GM12878 (cell line): ENCODE measurements at regions not wholly inside any gene's neighbourhood (a gene's known extent, or its start where the extent isn't known, plus 50 kb on each side); places are given as distances from the start of the nearest gene placed in this dataset.

Experiments used
- CEBPB ChIP-seq, 2 experiments: fragments of 150-350 bp in 1 of 2; IDR thresholded peaks; 2 replicates each; pipeline ENCODE4 v1.6.1; 2012 to 2014; ENCODE audit warnings: low read depth in 2 of 2, low read length in 2 of 2, borderline replicate concordance in 1 of 2, inconsistent platforms in 1 of 2
- CTCF ChIP-seq, 3 experiments: IDR thresholded peaks in 2 of 3; conservative IDR thresholded peaks in 1 of 3; 2 replicates each; pipeline ENCODE4 v1.5.1; 2011; ENCODE audit warnings: low read depth in 3 of 3, low read length in 3 of 3, mild to moderate bottlenecking in 3 of 3, control low read depth in 2 of 3, moderate library complexity in 2 of 3, inconsistent platforms in 1 of 3, mixed read lengths in 1 of 3; ENCODE audit not compliant: control insufficient read depth in 2 of 3, insufficient read depth in 1 of 3; ENCODE audit errors: extremely low read depth in 1 of 3
- RAD21 ChIP-seq: IDR thresholded peaks from 2 replicates; pipeline ENCODE4 v1.6.1; 2011; ENCODE audit warnings: mild to moderate bottlenecking, low read depth, low read length, moderate library complexity; ENCODE audit not compliant: insufficient read depth
- REST ChIP-seq: IDR thresholded peaks from 2 replicates; pipeline ENCODE4 v1.6.1; 2012; ENCODE audit warnings: mild to moderate bottlenecking, low read depth, low read length
- ZSCAN29 ChIP-seq: fragments of 450-650 bp; IDR thresholded peaks from 2 replicates; pipeline ENCODE4 v1.6.1; 2017; ENCODE audit warnings: mild to moderate bottlenecking, moderate library complexity

GRCh38 chrY:8121825-8122224 lies 1210.3 kb upstream of the AMELY start:
- no peak for TF ChIP-seq ZSCAN29
- TF ChIP-seq CTCF (IDR thresholded peaks at IDR 0.05 in 2 of 3, conservative IDR thresholded peaks at IDR 0.05 in 1 of 3; ENCODE audit: control insufficient read depth in 2 of 3, extremely low read depth in 1 of 3, insufficient read depth in 1 of 3, low read depth in 3 of 3, low read length in 3 of 3) = no peak
- TF ChIP-seq RAD21 = no peak
- TF ChIP-seq REST = no peak
- no peak for TF ChIP-seq CEBPB (IDR thresholded peaks at IDR 0.05; ENCODE audit: borderline replicate concordance in 1 of 2, low read depth in 2 of 2, low read length in 2 of 2)
